ENCODE measurements at regions not wholly inside any gene's neighbourhood (a gene's known extent, or its start where the extent isn't known, plus 50 kb on each side); places are given as distances from the start of the nearest gene placed in this dataset.

GRCh38 chr12:59940631-59941342, 345.0 kb downstream of the SLC16A7 start (continued):
- TF ChIP-seq REST (IDR thresholded peaks at IDR 0.05; ENCODE audit: borderline replicate concordance) (no peak), REST (CRISPR knock-in tag; IDR thresholded peaks at IDR 0.05; ENCODE audit: low read depth) (no peak), MCM7 (IDR thresholded peaks at IDR 0.05) (no peak), ETV1 (tag; conservative IDR thresholded peaks at IDR 0.05; ENCODE audit: low read depth) (no peak), CREM (IDR thresholded peaks at IDR 0.05; ENCODE audit: low read depth) (no peak), ETV5 (CRISPR knock-in tag; IDR thresholded peaks at IDR 0.05; ENCODE audit: low read depth) (no peak)
- TF ChIP-seq, protein P1, sequence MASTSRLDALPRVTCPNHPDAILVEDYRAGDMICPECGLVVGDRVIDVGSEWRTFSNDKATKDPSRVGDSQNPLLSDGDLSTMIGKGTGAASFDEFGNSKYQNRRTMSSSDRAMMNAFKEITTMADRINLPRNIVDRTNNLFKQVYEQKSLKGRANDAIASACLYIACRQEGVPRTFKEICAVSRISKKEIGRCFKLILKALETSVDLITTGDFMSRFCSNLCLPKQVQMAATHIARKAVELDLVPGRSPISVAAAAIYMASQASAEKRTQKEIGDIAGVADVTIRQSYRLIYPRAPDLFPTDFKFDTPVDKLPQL (IDR thresholded peaks at IDR 0.05; ENCODE audit: extremely low read depth, insufficient read length), result no peak

All from K562 (cell line).